Colonic mucosa (tissue), 4 donors: ENCODE measurements at regions not wholly inside any gene's neighbourhood (a gene's known extent, or its start where the extent isn't known, plus 50 kb on each side); places are given as distances from the start of the nearest gene placed in this dataset.

ENCODE experiments used
- DNase-seq: peaks from one replicate; pipeline ENCODE4 v3.0.0-alpha.2; 2020
- H3K27ac ChIP-seq: fragments of 200-600 bp; one replicate; pipeline ENCODE4 v1.8.0; 2021
- H3K27me3 ChIP-seq: fragments of 200-600 bp; one replicate; pipeline ENCODE4 v1.8.0; 2021
- H3K36me3 ChIP-seq: fragments of 200-600 bp; one replicate; pipeline ENCODE4 v1.8.0; 2021
- H3K4me1 ChIP-seq: fragments of 200-600 bp; one replicate; pipeline ENCODE4 v1.8.0; 2021; ENCODE audit warnings: mild to moderate bottlenecking
- H3K4me3 ChIP-seq: fragments of 200-600 bp; one replicate; pipeline ENCODE4 v1.8.0; 2021
- H3K9ac ChIP-seq, 2 donors: one replicate each; pipeline ENCODE4 v1.7.0; 2013; ENCODE audit warnings: control low read depth in 2 of 2, low read depth in 2 of 2, low read length in 2 of 2
- H3K9me3 ChIP-seq: fragments of 200-600 bp; one replicate; pipeline ENCODE4 v1.8.0; 2021
- intact Hi-C: fragments of 100-400 bp; cut with DNase I; formaldehyde crosslinking; loops from one replicate; pipeline ENCODE4 v1.14.1; 2022
- TF ChIP-seq, protein P1 (sequence below): fragments of 200-600 bp; IDR thresholded peaks from one replicate; pipeline ENCODE4 v1.8.0; 2022; ENCODE audit warnings: antibody characterized with exemption, mild to moderate bottlenecking
- donor health status: healthy.
- donor health status: DM: no; HTN: no; CAD: no.
- donor health status: DM: no; HTN: no; CAD: no.

DNA sequence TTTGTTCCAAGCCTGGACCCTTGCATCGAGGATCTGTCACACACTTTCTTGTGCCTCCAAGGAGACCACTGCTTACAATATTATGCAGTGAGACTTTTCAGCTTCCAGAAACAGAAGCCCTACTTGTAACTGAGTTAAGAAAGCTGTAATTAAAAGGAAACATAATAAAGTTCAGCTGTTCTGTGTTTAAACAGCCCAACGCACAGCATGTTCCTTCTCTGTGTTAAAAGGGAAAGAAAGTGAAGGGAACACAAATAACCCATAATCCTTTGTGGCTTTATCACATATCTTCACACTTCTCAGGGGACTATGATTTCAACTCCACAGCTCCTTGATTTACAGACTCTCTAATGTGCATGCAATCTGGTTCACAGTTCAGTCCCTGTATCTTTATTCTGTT is 200.3 kb upstream of the MTNR1B start:
- H3K36me3 ChIP-seq: no peaks in the 10 kb centered on the region
- no peak overlapping the region for H3K4me3 ChIP-seq
- no peaks in the 10 kb centered on the region for H3K9me3 ChIP-seq
- no peak overlapping the region for H3K27ac ChIP-seq
- TF ChIP-seq, protein P1, sequence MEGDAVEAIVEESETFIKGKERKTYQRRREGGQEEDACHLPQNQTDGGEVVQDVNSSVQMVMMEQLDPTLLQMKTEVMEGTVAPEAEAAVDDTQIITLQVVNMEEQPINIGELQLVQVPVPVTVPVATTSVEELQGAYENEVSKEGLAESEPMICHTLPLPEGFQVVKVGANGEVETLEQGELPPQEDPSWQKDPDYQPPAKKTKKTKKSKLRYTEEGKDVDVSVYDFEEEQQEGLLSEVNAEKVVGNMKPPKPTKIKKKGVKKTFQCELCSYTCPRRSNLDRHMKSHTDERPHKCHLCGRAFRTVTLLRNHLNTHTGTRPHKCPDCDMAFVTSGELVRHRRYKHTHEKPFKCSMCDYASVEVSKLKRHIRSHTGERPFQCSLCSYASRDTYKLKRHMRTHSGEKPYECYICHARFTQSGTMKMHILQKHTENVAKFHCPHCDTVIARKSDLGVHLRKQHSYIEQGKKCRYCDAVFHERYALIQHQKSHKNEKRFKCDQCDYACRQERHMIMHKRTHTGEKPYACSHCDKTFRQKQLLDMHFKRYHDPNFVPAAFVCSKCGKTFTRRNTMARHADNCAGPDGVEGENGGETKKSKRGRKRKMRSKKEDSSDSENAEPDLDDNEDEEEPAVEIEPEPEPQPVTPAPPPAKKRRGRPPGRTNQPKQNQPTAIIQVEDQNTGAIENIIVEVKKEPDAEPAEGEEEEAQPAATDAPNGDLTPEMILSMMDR: no peak
- H3K27me3 ChIP-seq: no peaks in the 10 kb centered on the region
- intact Hi-C loops: no loop called here
- H3K9ac ChIP-seq: no peak overlapping the region
- no peaks in the 10 kb centered on the region for H3K4me1 ChIP-seq
- DNase-seq: no peak

DNA sequence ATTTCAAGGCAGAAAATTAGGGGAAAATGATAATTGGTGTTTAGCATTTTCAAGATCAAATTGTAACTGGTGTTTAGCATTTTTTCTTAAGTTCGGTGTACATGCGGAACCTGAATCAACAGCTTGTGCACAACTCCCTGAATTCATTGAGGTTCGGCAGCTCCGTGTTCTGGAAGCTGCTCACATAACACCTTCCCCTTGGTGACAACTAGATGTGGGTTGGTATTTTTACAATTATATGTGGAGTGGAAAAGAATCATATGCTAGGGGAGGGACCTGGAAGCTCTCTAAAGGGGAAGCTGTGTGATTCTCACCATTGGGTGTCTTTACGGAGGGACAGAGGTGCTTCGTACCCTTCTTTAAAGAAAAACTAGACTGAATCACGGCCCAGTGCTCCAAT is 199.0 kb upstream of the MTNR1B start:
- no peaks in the 10 kb centered on the region for H3K36me3 ChIP-seq
- H3K9me3 ChIP-seq: no peaks in the 10 kb centered on the region
- no peak for DNase-seq
- H3K27me3 ChIP-seq: no peaks in the 10 kb centered on the region
- TF ChIP-seq, protein P1: no peak
- intact Hi-C loops: no loop called here
- no peaks in the 10 kb centered on the region for H3K4me1 ChIP-seq
- no peak overlapping the region for H3K27ac ChIP-seq
- no peak overlapping the region for H3K9ac ChIP-seq
- no peak overlapping the region for H3K4me3 ChIP-seq

DNA sequence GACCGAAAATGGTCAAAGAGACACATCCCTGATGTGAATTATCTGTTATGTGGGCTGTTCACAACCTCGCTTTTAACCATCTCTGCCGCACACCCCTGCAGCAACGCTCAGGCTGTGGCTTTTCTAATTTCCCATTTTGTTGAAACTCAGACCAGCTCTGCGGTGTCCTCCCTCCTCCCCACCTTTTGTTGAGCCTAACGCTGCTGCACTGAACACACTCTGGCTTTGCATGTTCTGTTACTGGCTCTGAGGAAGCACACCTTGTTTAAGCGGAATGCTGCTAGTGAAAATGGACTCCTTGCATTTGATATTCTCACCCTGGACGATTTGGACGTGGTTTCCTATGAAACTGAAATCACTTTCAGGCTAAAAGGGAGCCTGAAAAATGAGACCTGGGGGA is 198.5 kb upstream of the MTNR1B start:
- no peak overlapping the region for H3K4me3 ChIP-seq
- no peaks in the 10 kb centered on the region for H3K9me3 ChIP-seq
- no peaks in the 10 kb centered on the region for H3K36me3 ChIP-seq
- intact Hi-C loops: no loop called here
- no peak overlapping the region for H3K27ac ChIP-seq
- no peak for DNase-seq
- H3K27me3 ChIP-seq: no peaks in the 10 kb centered on the region
- H3K4me1 ChIP-seq: no peaks in the 10 kb centered on the region
- H3K9ac ChIP-seq: no peak overlapping the region
- TF ChIP-seq, protein P1: no peak

DNA sequence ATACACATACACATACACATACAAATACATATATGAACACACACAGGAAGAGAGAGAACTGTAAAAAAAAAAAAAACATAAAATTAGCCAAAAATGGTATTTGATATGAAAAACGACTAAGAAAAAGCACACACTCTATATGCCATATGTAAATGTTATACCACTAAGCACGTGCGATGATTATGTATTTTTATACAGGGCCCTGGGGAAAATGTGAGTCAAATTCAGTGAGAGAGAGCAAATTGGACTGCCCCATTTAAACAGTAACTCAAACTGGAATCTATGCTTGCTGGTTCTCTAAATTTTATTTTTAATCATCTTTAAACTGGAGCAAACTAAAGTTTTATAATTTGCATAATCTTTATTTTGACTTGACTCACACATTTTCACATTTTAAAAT is 197.8 kb upstream of the MTNR1B start:
- Histone ChIP-seq H3K9me3 (no peaks in the 10 kb centered on the region), H3K4me1 (no peaks in the 10 kb centered on the region)
- intact Hi-C loops: no loop called here

GRCh38 chr11:92775003-92775676 is 194.3 kb upstream of the MTNR1B start:
- Histone ChIP-seq H3K9me3 (no peaks in the 10 kb centered on the region), H3K4me1 (no peaks in the 10 kb centered on the region), H3K36me3 (no peaks in the 10 kb centered on the region), H3K4me3 (no peak overlapping the region), H3K9ac (no peak overlapping the region), H3K27me3 (no peaks in the 10 kb centered on the region), H3K27ac (no peak overlapping the region)
- intact Hi-C loops: no loop called here
- TF ChIP-seq, protein P1: no peak
- DNase-seq: no peak

More for the DNA sequence above, 197.8 kb upstream of the MTNR1B start:
- TF ChIP-seq, protein P1: no peak
- DNase-seq: no peak
- Histone ChIP-seq H3K27ac (no peak overlapping the region), H3K36me3 (no peaks in the 10 kb centered on the region), H3K9ac (no peak overlapping the region), H3K27me3 (no peaks in the 10 kb centered on the region), H3K4me3 (no peak overlapping the region)
